Mesothelial cell of epicardium (in vitro differentiated cells): ENCODE measurements at regions not wholly inside any gene's neighbourhood (a gene's known extent, or its start where the extent isn't known, plus 50 kb on each side); places are given as distances from the start of the nearest gene placed in this dataset.

Experiments
- DNase-seq, 2 experiments: peaks; one replicate each; pipeline ENCODE4 v3.0.0; 2021; ENCODE audit warnings: low spot score in 2 of 2; ENCODE audit not compliant: unreplicated experiment in 2 of 2
- H3K27ac Mint-ChIP-seq: 2 replicates; pipeline ENCODE4 v1.8.0; 2021; ENCODE audit warnings: mixed read lengths
- H3K27me3 Mint-ChIP-seq: 2 replicates; pipeline ENCODE4 v1.8.0; 2021; ENCODE audit warnings: low read depth, mixed read lengths
- H3K36me3 Mint-ChIP-seq: 2 replicates; pipeline ENCODE4 v1.8.0; 2021; ENCODE audit warnings: mixed read lengths
- H3K4me1 Mint-ChIP-seq: 2 replicates; pipeline ENCODE4 v1.8.0; 2021; ENCODE audit warnings: mixed read lengths
- H3K4me3 Mint-ChIP-seq: 2 replicates; pipeline ENCODE4 v1.8.0; 2021; ENCODE audit warnings: mild to moderate bottlenecking, moderate library complexity, mixed read lengths
- H3K9me3 Mint-ChIP-seq: 2 replicates; pipeline ENCODE4 v1.8.0; 2021; ENCODE audit warnings: mixed read lengths
- CTCF ChIP-seq: fragments of 200-600 bp; sonication (generic); IDR thresholded peaks from one replicate; pipeline ENCODE4 v1.5.0; 2021; ENCODE audit warnings: antibody characterized with exemption; ENCODE audit not compliant: unreplicated experiment

- H3K9me3 Mint-ChIP-seq: no peaks in the 10 kb centered on the region
- no peak for TF ChIP-seq CTCF
- H3K27ac Mint-ChIP-seq: no peak overlapping the region
- no peak for DNase-seq
- H3K4me1 Mint-ChIP-seq: no peaks in the 10 kb centered on the region
- no peak overlapping the region for H3K4me3 Mint-ChIP-seq
- no peaks in the 10 kb centered on the region for H3K36me3 Mint-ChIP-seq
- peaks cover 4% of the 10 kb centered on the region for H3K27me3 Mint-ChIP-seq
These were observed 78.1 kb downstream of the SCG2 start for GRCh38 chr2:223524066-223524465.

GRCh38 chr2:223526106-223526505 is 76.1 kb downstream of the SCG2 start:
- H3K27ac Mint-ChIP-seq: no peak overlapping the region
- H3K27me3 Mint-ChIP-seq: peaks cover 13% of the 10 kb centered on the region
- H3K36me3 Mint-ChIP-seq: no peaks in the 10 kb centered on the region
- no peak overlapping the region for H3K4me3 Mint-ChIP-seq
- no peaks in the 10 kb centered on the region for H3K4me1 Mint-ChIP-seq
- H3K9me3 Mint-ChIP-seq: peaks cover 6% of the 10 kb centered on the region
- no peak for TF ChIP-seq CTCF
- DNase-seq: no peak

GRCh38 chr2:223528036-223528435 is 74.1 kb downstream of the SCG2 start:
- Mint-ChIP-seq H3K36me3 (no peaks in the 10 kb centered on the region), H3K4me1 (no peaks in the 10 kb centered on the region), H3K27me3 (peaks cover 11% of the 10 kb centered on the region), H3K27ac (no peak overlapping the region), H3K9me3 (peaks cover 6% of the 10 kb centered on the region), H3K4me3 (no peak overlapping the region)
- TF ChIP-seq CTCF: no peak
- no peak for DNase-seq

- H3K27ac Mint-ChIP-seq: no peak overlapping the region
- no peaks in the 10 kb centered on the region for H3K4me1 Mint-ChIP-seq
- no peak for DNase-seq
- peaks cover 21% of the 10 kb centered on the region for H3K27me3 Mint-ChIP-seq
- H3K36me3 Mint-ChIP-seq: no peaks in the 10 kb centered on the region
- no peak for TF ChIP-seq CTCF
- peaks cover 6% of the 10 kb centered on the region for H3K9me3 Mint-ChIP-seq
- no peak overlapping the region for H3K4me3 Mint-ChIP-seq
These were observed 72.5 kb downstream of the SCG2 start for GRCh38 chr2:223529696-223530095.

- Mint-ChIP-seq H3K27ac (no peak overlapping the region), H3K36me3 (no peaks in the 10 kb centered on the region), H3K9me3 (peaks cover 6% of the 10 kb centered on the region), H3K27me3 (peaks cover 28% of the 10 kb centered on the region), H3K4me3 (no peak overlapping the region), H3K4me1 (no peaks in the 10 kb centered on the region)
- no peak for TF ChIP-seq CTCF
- DNase-seq: no peak
These were observed 71.3 kb downstream of the SCG2 start for GRCh38 chr2:223530811-223531210.

- peaks cover 37% of the 10 kb centered on the region for H3K27me3 Mint-ChIP-seq
- H3K4me3 Mint-ChIP-seq: no peak overlapping the region
- H3K9me3 Mint-ChIP-seq: peaks cover 6% of the 10 kb centered on the region
- DNase-seq: no peak
- no peak overlapping the region for H3K27ac Mint-ChIP-seq
- TF ChIP-seq CTCF: no peak
- H3K4me1 Mint-ChIP-seq: peaks cover 8% of the 10 kb centered on the region
- no peaks in the 10 kb centered on the region for H3K36me3 Mint-ChIP-seq
These were observed 70.0 kb downstream of the SCG2 start for GRCh38 chr2:223532161-223532560.
